GM18870 (cell line): ENCODE measurements at regions not wholly inside any gene's neighbourhood (a gene's known extent, or its start where the extent isn't known, plus 50 kb on each side); places are given as distances from the start of the nearest gene placed in this dataset.

Experiments used
- ATAC-seq: cut with Tn5 transposase; IDR thresholded peaks from one replicate; pipeline ENCODE4 v1.9.1; 2021; ENCODE audit warnings: moderate library complexity; ENCODE audit not compliant: unreplicated experiment

DNA sequence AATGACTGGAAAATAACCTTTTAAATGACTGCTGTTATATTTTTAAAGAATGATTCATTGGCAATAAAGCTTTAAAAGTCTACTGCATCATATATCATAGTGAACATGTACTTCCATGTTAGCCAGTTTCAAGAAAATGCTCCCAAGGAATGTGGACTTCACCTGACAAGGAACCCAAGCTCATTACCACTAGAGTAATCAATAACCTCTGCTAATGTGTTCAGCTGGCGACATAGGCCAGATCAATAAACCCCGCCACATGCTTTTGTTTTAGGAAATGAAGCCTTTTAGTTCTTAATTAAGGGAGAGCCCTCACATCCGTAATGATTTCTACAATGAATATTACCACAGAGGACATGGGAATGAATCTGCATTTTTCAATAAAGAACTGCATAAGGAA is 1219.9 kb upstream of the CNTN5 start:
- no peak for ATAC-seq

GRCh38 chr11:97814325-97814959 is 1206.3 kb upstream of the CNTN5 start:
- ATAC-seq: no peak

DNA sequence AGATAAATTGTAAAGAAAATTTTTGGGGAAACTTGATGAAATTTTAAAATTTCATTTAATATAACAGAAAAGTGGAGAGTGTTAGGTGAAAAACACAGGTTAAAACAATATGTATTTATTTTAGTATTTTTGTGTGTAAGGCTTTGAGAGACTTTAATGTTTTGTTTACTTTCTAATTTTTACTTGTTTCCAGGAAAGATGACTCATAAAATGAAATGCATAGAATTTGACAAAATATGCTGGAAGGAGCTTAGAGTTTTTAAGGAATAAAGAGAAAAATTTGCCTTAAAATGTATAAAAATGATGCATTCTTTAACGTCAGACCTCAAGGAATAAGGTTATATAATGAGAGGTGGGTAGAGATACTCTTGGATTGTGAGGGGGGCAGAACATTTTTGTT is 1205.1 kb upstream of the CNTN5 start:
- no peak for ATAC-seq

GRCh38 chr11:97832451-97832850 is 1188.3 kb upstream of the CNTN5 start:
- no peak for ATAC-seq

GRCh38 chr11:97833412-97833811 is 1187.3 kb upstream of the CNTN5 start:
- no peak for ATAC-seq

GRCh38 chr11:97844016-97844415 is 1176.7 kb upstream of the CNTN5 start:
- no peak for ATAC-seq

DNA sequence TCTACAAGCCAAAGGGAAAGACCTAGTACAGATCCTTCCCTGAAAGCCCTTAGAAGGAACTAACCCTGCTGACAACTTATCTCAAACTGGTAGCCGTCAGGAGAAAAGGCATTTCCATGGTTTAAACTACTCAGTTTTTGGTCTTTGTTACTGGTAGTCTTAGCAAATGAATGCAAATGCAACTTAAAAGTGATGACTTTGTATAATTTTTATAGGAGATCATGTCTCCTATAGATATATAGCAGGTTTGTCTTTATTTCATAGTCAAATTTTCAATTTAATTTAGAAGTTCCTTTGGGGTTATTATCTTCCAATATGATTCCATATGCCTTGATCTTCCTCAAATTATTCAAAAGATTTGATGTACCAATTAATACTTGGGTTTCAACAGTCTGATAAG is 1173.0 kb upstream of the CNTN5 start:
- ATAC-seq: no peak

DNA sequence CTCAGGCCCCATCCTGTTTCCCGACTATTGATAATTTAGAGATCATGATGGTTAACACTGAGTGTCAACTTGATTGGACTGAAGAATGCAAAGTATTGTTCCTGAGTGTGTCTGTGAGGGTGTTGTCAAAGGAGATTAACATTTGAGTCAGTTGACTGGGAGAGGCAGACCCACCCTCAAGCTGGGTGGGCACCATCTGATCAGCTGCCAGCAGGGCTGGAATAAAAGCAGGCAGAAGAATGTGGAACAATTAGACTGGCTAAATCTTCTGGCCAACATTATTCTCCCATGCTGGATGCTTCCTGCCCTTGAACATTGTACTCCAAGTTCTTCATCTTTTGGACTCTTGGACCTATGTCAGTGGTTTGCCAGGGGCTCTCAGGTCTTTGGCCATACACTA is 1170.0 kb upstream of the CNTN5 start:
- ATAC-seq: no peak

GRCh38 chr11:97854357-97854756 is 1166.4 kb upstream of the CNTN5 start:
- no peak for ATAC-seq

- no peak for ATAC-seq
These were observed 1165.9 kb upstream of the CNTN5 start for GRCh38 chr11:97854877-97855276.

- ATAC-seq: no peak
These were observed 1164.1 kb upstream of the CNTN5 start for GRCh38 chr11:97856666-97857065.

DNA sequence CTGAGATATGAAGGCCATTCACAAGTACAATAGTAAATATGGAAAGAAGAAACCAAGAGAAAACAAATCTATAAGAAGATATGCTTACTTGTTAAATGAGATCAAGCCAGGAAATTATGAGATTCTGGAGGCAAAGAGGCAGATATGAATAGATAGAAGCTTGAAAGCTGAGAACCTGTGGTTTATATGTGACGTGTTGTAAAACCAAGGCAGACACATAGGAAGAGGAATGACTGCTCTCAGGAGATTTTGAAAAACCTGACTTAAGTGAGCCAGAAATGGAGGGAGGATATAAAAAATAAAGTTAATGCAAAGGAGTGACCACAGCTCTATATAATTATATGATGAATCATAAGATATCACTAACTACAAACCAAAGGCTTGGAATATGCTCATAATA is 1160.5 kb upstream of the CNTN5 start:
- ATAC-seq: no peak

GRCh38 chr11:97862021-97862420 is 1158.7 kb upstream of the CNTN5 start:
- ATAC-seq: no peak

DNA sequence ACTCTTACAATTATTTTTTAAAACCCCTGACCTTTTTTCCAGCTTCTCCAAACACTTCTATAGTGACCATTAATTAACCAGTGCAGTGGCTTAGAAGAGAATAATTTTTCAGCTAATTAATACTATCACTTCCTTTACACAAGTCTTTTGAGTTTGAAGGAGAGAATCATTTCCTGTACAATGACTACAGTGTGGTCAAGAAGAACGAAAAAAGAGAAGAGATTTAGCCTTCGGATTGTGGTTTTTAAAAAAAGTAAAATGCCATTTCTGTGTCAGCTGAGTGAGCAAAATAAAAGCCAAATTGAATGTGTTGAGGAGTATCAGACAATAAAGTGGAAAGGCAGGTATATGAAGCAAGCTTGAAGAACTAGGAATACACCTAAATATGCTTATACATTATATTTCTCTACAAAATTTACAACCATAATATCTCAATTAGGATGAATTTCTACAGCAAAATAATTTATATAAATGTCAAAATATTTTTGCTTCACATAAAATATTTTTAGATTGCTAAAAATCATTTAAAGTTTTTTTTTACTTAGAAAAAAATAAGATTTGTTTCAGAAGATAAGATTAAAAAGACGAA is 1155.2 kb upstream of the CNTN5 start:
- no peak for ATAC-seq

DNA sequence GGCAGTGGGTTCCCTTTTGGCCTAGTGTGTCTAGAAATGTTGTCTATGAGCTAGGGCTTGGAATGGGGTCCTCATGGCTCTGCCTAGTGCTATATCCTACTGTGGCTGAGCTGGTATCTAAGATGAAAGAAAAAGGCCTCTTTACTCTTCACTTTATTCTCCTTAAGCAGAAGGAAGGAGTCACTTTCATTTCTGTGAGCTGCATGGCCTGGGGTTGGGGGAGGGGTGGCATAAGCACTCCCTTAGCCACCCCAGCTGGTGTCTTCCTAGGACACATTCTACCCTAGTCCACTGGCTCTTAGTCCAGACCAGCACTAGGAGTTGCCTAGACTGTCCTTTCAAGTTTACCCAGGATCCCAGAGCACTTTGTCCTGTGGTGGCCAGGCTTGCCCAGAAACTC is 1148.9 kb upstream of the CNTN5 start:
- ATAC-seq: no peak

DNA sequence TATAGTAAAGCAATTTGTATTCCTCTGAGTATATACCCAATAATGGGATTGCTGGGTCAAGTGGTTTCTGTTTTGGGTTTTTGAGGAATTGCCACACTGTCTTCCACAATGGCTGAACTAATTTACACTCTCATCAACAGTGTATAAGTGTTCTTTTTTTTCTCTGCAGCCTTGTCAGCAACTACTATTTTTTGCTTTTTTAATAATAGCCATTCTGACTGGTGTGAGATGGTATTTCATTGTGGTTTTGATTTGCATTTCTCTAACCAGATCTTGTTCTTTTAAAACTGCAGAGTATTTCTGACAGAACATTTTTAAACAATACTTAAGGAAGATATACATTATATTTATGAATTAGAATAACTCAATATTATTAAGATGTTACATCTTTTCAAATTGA is 1140.5 kb upstream of the CNTN5 start:
- no peak for ATAC-seq

DNA sequence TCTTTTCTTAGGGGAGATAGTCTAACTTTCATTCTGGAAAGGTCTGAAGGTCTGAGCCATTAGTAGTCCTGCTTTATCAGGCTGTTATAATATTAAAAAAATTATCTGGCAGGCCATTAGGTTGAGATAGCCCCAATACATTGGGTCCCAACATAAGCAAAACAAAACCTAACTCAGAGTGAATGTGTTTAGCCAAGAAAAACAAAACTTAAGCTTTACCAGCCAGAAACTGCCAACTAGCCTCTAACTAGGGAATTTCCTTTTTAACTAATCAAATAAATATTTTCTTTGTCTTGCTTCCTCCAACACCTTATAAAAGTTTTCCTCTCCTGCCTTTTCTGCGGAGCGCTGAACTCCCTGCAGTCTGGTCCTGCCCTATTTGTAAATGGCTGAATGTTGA is 1137.7 kb upstream of the CNTN5 start:
- no peak for ATAC-seq

DNA sequence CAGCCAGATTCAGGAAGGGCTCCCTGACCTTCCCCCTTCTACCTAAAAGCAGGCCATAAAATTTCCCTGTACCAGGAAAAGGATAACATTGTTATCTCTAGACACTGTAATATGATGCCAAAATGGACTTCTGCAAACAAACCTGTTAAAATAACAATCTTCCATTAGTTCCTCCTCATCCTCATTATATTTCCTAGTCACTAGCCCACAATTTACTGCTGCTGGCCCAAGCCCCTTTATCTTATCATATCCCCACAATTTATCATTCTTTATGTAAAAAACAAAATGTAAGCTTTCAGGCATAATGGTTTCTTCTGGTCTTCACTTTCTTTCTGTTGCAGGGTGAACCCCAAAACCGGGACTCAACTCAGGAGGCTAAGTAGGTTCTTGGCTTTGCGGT is 1132.1 kb upstream of the CNTN5 start:
- ATAC-seq: no peak

- ATAC-seq: no peak
These were observed 1130.3 kb upstream of the CNTN5 start for GRCh38 chr11:97890466-97890865.

- no peak for ATAC-seq
These were observed 1127.1 kb upstream of the CNTN5 start for GRCh38 chr11:97893612-97894011.

DNA sequence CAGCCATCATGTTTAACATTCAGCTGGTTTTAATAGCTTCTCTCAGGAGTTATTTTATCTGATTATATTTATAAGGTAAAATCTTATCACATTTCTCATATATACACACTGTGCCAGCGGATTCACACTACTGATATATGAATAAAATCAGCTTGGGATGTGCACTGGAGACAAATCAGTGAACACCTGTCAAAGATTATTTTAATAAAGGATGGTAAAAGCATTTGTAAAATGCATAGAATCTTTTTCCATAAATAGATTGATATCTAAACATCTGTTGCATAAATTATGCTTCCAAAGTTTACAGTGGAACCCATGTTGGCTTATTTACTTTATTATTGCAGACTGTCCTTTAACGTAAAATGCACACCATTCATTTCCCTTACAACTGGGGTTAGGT is 1125.8 kb upstream of the CNTN5 start:
- no peak for ATAC-seq

GRCh38 chr11:97895572-97895971 is 1125.2 kb upstream of the CNTN5 start:
- no peak for ATAC-seq

GRCh38 chr11:97902828-97903227 is 1117.9 kb upstream of the CNTN5 start:
- ATAC-seq: no peak
